ENCODE measurements at regions not wholly inside any gene's neighbourhood (a gene's known extent, or its start where the extent isn't known, plus 50 kb on each side); places are given as distances from the start of the nearest gene placed in this dataset.

DNA sequence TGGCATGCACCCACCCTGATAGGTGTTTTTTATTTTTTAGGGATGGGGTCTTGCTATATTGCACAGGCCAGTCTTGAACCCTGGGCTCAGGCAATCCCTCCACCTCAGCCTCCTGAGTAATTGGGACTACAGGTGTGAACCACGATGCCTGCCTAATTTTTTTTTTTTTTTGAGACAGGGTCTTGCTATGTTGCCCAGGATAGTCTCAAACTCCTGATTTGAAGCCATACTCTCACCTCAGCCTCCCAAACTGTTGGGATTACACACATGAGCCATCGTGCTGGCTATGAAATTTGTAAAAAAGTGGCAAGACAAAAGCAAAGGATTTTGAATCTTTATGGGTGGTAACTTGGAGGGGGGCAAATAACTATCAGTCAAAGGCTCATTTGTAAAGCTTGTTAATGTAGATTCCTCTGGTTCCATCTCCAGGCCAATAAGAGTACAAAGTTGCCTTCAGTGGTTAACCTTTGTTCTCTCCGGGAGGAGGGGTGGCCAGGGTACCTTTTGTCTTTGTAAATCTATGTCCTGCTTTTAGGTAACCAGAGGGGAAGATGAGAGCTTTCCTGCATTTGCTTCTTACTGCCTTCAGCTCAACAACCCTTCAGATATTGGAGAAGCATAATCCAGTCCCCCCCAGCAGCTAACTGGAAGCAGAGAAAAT lies 372.0 kb upstream of the JARID2 start:
- Histone ChIP-seq H3K9ac (ENCODE audit: low read length) (no peak overlapping the region), H3K4me2 (ENCODE audit: low read depth, low read length) (no peak overlapping the region), H3K36me3 (replicated peaks; ENCODE audit: insufficient read depth, low read length) (no peaks in the 10 kb centered on the region), H3K9me3 (replicated peaks; ENCODE audit: insufficient read depth, low read length) (no peaks in the 10 kb centered on the region), H3K27ac (ENCODE audit: low read length) (no peak overlapping the region), H3K27me3 (replicated peaks; ENCODE audit: insufficient read depth, low read length) (no peaks in the 10 kb centered on the region), H3K9me2 (replicated peaks; ENCODE audit: insufficient read depth, low read length) (no peaks in the 10 kb centered on the region), H2AFZ (ENCODE audit: low read length) (no peak overlapping the region), H3F3A (ENCODE audit: insufficient read depth, low read length) (no peaks in the 10 kb centered on the region), H3K4me3 (ENCODE audit: low read length) (no peak overlapping the region), H3K4me1 (ENCODE audit: low read length) (no peaks in the 10 kb centered on the region), H4K20me1 (ENCODE audit: insufficient read depth, low read length) (no peaks in the 10 kb centered on the region), H3K79me2 (ENCODE audit: low read length) (no peaks in the 10 kb centered on the region)
- DNase-seq = no peak
- TF ChIP-seq EZH2 (optimal IDR thresholded peaks at IDR 0.05; ENCODE audit: low read depth, low read length) (no peak), EZH2phosphoT487 (IDR thresholded peaks at IDR 0.05; ENCODE audit: low read length) (no peak), CTCF (IDR thresholded peaks at IDR 0.05; ENCODE audit: low read length) (no peak)

DNA sequence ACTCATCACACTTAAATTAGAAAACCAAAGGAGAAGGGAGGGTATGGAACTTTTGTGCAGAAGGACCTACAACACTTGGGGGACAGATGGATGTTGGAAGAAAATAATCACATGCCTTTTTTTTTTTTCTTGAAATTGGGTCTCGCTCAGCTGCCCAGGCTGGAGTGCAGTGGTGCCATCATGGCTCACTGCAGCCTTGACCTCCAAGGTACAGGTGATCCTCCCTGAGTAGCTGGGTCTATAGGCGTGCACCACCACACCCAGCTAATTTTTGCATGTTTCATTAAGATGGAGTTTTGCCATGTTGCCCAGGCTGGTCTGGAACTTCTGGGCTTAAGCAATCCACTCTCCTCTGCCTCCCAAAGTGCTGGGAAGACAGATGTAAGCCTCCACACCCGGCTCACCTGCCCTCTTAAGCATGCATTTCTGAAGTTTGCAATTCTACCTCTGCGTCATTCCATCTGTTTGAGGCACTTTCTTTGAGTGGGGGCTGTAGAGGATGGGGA lies 370.8 kb upstream of the JARID2 start:
- Histone ChIP-seq H2AFZ (ENCODE audit: low read length) (no peak overlapping the region), H3K9ac (ENCODE audit: low read length) (no peak overlapping the region), H3K27ac (ENCODE audit: low read length) (no peak overlapping the region), H3K27me3 (replicated peaks; ENCODE audit: insufficient read depth, low read length) (no peaks in the 10 kb centered on the region), H3F3A (ENCODE audit: insufficient read depth, low read length) (no peaks in the 10 kb centered on the region), H3K36me3 (replicated peaks; ENCODE audit: insufficient read depth, low read length) (no peaks in the 10 kb centered on the region), H3K4me1 (ENCODE audit: low read length) (no peaks in the 10 kb centered on the region), H4K20me1 (ENCODE audit: insufficient read depth, low read length) (no peaks in the 10 kb centered on the region), H3K79me2 (ENCODE audit: low read length) (no peaks in the 10 kb centered on the region), H3K9me3 (replicated peaks; ENCODE audit: insufficient read depth, low read length) (no peaks in the 10 kb centered on the region), H3K4me3 (ENCODE audit: low read length) (no peak overlapping the region), H3K9me2 (replicated peaks; ENCODE audit: insufficient read depth, low read length) (no peaks in the 10 kb centered on the region), H3K4me2 (ENCODE audit: low read depth, low read length) (no peak overlapping the region)
- TF ChIP-seq CTCF (IDR thresholded peaks at IDR 0.05; ENCODE audit: low read length) (no peak), EZH2phosphoT487 (IDR thresholded peaks at IDR 0.05; ENCODE audit: low read length) (no peak), EZH2 (optimal IDR thresholded peaks at IDR 0.05; ENCODE audit: low read depth, low read length) (no peak)
- no peak for DNase-seq

DNA sequence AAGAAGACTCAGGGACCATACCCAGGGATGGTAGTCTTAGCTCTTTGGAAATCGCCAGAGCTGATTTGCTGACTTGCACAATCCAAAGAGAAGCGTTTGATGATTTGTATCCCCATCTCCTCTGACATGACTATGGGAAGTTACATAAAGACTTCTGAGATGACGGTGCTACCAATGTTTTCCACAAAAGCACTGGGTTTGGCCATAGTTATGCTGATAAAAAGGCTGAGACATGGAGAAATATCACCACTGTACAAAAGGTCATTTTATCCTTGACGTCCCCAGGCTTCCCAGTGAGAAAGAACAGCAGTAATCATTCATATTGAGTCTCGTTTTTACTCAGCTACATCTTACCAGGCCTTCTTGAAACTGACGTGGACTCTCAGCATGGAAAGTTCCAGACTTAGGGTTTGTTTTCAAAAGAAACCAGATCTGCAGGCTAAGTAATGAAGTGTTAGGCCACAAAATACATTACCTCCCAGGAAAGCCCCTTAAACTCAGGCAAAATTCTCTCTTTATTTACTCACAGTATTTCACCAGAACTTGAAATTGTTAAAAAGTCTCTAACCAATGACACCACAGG lies 370.3 kb upstream of the JARID2 start:
- Histone ChIP-seq H3K27ac (ENCODE audit: low read length) (no peak overlapping the region), H3K9me2 (replicated peaks; ENCODE audit: insufficient read depth, low read length) (no peaks in the 10 kb centered on the region), H3K36me3 (replicated peaks; ENCODE audit: insufficient read depth, low read length) (no peaks in the 10 kb centered on the region), H3F3A (ENCODE audit: insufficient read depth, low read length) (no peaks in the 10 kb centered on the region), H3K27me3 (replicated peaks; ENCODE audit: insufficient read depth, low read length) (no peaks in the 10 kb centered on the region), H3K9ac (ENCODE audit: low read length) (no peak overlapping the region), H3K4me1 (ENCODE audit: low read length) (no peaks in the 10 kb centered on the region), H3K4me2 (ENCODE audit: low read depth, low read length) (no peak overlapping the region), H2AFZ (ENCODE audit: low read length) (no peak overlapping the region), H3K4me3 (ENCODE audit: low read length) (no peak overlapping the region), H4K20me1 (ENCODE audit: insufficient read depth, low read length) (no peaks in the 10 kb centered on the region), H3K79me2 (ENCODE audit: low read length) (no peaks in the 10 kb centered on the region), H3K9me3 (replicated peaks; ENCODE audit: insufficient read depth, low read length) (no peaks in the 10 kb centered on the region)
- TF ChIP-seq CTCF (IDR thresholded peaks at IDR 0.05; ENCODE audit: low read length) = no peak
- TF ChIP-seq EZH2 (optimal IDR thresholded peaks at IDR 0.05; ENCODE audit: low read depth, low read length) = no peak
- TF ChIP-seq EZH2phosphoT487 (IDR thresholded peaks at IDR 0.05; ENCODE audit: low read length) = no peak
- DNase-seq = no peak

Measured in MM.1S (cell line).